HG03575 (cell line): ENCODE measurements at regions not wholly inside any gene's neighbourhood (a gene's known extent, or its start where the extent isn't known, plus 50 kb on each side); places are given as distances from the start of the nearest gene placed in this dataset.
"Not testable (repeated sequence)": the region's sequence is repeated elsewhere in the genome, so short reads cannot be mapped to it uniquely, and the experiment has no call there.

Experiments
- ATAC-seq: cut with Tn5 transposase; IDR thresholded peaks from one replicate; pipeline ENCODE4 v1.9.1; 2021; ENCODE audit not compliant: unreplicated experiment, insufficient number of reproducible peaks, low FRiP score; ENCODE audit errors: extremely low read depth

- not testable (repeated sequence) for ATAC-seq
Measured at GRCh38 chr9:62864481-62865469, 1674.9 kb downstream of the SPATA31A7 start.

- not testable (repeated sequence) for ATAC-seq
Measured at GRCh38 chr9:62869061-62869460, 1679.2 kb downstream of the SPATA31A7 start.

GRCh38 chr9:62871765-62872164 is 1681.9 kb downstream of the SPATA31A7 start:
- ATAC-seq: not testable (repeated sequence)

- not testable (repeated sequence) for ATAC-seq
Measured at GRCh38 chr9:62874213-62874612, 1684.4 kb downstream of the SPATA31A7 start.

- ATAC-seq: not testable (repeated sequence)
Measured at GRCh38 chr9:62874745-62875599, 1685.1 kb downstream of the SPATA31A7 start.

GRCh38 chr9:62877552-62877951 is 1687.7 kb downstream of the SPATA31A7 start:
- ATAC-seq: not testable (repeated sequence)

- ATAC-seq: not testable (repeated sequence)
Measured at GRCh38 chr9:62877987-62878386, 1688.2 kb downstream of the SPATA31A7 start.

GRCh38 chr9:62880453-62880852 is 1690.6 kb downstream of the SPATA31A7 start:
- not testable (repeated sequence) for ATAC-seq

- ATAC-seq: not testable (repeated sequence)
Measured at GRCh38 chr9:62880971-62881370, 1691.1 kb downstream of the SPATA31A7 start.

GRCh38 chr9:62881811-62882210 is 1692.0 kb downstream of the SPATA31A7 start:
- ATAC-seq: not testable (repeated sequence)

- not testable (repeated sequence) for ATAC-seq
Measured at GRCh38 chr9:62882717-62883116, 1692.9 kb downstream of the SPATA31A7 start.

- not testable (repeated sequence) for ATAC-seq
Measured at GRCh38 chr9:62896692-62897091, 1706.9 kb downstream of the SPATA31A7 start.

GRCh38 chr9:62897411-62898225 is 1707.8 kb downstream of the SPATA31A7 start:
- ATAC-seq: not testable (repeated sequence)

GRCh38 chr9:62899666-62900065 is 1709.8 kb downstream of the SPATA31A7 start:
- not testable (repeated sequence) for ATAC-seq

- ATAC-seq: not testable (repeated sequence)
Measured at GRCh38 chr9:62904061-62904460, 1714.2 kb downstream of the SPATA31A7 start.

- ATAC-seq: not testable (repeated sequence)
Measured at GRCh38 chr9:62905722-62906121, 1715.9 kb downstream of the SPATA31A7 start.

- ATAC-seq: not testable (repeated sequence)
Measured at GRCh38 chr9:62907866-62908265, 1718.0 kb downstream of the SPATA31A7 start.

GRCh38 chr9:62908271-62908670 is 1718.4 kb downstream of the SPATA31A7 start:
- not testable (repeated sequence) for ATAC-seq
